Type B pancreatic cell (in vitro differentiated cells): ENCODE measurements at regions not wholly inside any gene's neighbourhood (a gene's known extent, or its start where the extent isn't known, plus 50 kb on each side); places are given as distances from the start of the nearest gene placed in this dataset.
A peak's percentile ranks its signal among the peaks of the same experiment; 100 is the strongest.

Experiments used
- DNase-seq: peaks from one replicate; pipeline ENCODE4 v3.0.0; 2021; ENCODE audit warnings: mixed read lengths; ENCODE audit not compliant: unreplicated experiment; ENCODE audit errors: extremely low spot score
- H3K27ac Mint-ChIP-seq: 2 replicates; pipeline ENCODE4 v1.8.0; 2021; ENCODE audit warnings: mild to moderate bottlenecking, mixed read lengths
- H3K27me3 Mint-ChIP-seq: 2 replicates; pipeline ENCODE4 v1.8.0; 2021; ENCODE audit warnings: mixed read lengths
- H3K36me3 Mint-ChIP-seq: 2 replicates; pipeline ENCODE4 v1.8.0; 2021; ENCODE audit warnings: mixed read lengths
- H3K4me1 Mint-ChIP-seq: one replicate; pipeline ENCODE4 v1.8.0; 2021; ENCODE audit warnings: mixed read lengths; ENCODE audit not compliant: unreplicated experiment
- H3K4me3 Mint-ChIP-seq: 2 replicates; pipeline ENCODE4 v1.8.0; 2021; ENCODE audit warnings: mild to moderate bottlenecking, mixed read lengths
- H3K9me3 Mint-ChIP-seq: 2 replicates; pipeline ENCODE4 v1.8.0; 2021; ENCODE audit warnings: mixed read lengths
- TF ChIP-seq, protein P1 (sequence below): fragments of 200-600 bp; sonication (generic); conservative IDR thresholded peaks from 2 replicates; pipeline ENCODE4 v1.5.0; 2021; ENCODE audit warnings: antibody characterized with exemption, mild to moderate bottlenecking

DNA sequence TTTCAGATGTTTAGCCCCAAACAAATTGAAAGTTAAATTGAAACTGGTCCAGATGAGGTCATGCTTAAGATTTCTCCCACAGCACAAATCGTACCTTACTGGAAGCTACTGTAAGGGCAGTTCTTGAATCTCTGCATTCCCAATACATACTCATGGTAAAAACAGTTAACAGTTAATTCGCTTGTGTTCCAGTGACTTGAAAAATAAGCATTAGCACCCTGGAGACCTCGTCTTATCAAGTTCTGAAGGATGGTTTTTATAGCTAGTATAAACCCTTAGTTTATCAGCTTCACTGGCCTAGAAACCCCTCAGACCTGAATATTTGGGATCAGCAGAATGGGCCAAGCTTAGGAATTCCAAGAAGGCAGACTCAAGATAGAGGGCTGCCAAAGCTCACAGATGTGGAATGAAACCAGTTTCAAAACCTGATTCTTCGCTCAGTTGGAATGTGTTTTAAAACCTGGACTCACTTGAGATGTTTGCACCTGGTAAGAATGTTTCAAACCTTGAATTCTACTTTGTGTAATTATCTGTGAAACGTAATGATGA is 103.6 kb downstream of the C9orf152 start:
- Mint-ChIP-seq H3K27ac (peak overlapping the region; percentile 81), H3K36me3 (peaks cover 10% of the 10 kb centered on the region), H3K9me3 (no peaks in the 10 kb centered on the region), H3K4me1 (peaks cover 43% of the 10 kb centered on the region), H3K27me3 (peaks cover 9% of the 10 kb centered on the region), H3K4me3 (no peak overlapping the region)
- TF ChIP-seq, protein P1, sequence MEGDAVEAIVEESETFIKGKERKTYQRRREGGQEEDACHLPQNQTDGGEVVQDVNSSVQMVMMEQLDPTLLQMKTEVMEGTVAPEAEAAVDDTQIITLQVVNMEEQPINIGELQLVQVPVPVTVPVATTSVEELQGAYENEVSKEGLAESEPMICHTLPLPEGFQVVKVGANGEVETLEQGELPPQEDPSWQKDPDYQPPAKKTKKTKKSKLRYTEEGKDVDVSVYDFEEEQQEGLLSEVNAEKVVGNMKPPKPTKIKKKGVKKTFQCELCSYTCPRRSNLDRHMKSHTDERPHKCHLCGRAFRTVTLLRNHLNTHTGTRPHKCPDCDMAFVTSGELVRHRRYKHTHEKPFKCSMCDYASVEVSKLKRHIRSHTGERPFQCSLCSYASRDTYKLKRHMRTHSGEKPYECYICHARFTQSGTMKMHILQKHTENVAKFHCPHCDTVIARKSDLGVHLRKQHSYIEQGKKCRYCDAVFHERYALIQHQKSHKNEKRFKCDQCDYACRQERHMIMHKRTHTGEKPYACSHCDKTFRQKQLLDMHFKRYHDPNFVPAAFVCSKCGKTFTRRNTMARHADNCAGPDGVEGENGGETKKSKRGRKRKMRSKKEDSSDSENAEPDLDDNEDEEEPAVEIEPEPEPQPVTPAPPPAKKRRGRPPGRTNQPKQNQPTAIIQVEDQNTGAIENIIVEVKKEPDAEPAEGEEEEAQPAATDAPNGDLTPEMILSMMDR = no peak
- DNase-seq = no peak

DNA sequence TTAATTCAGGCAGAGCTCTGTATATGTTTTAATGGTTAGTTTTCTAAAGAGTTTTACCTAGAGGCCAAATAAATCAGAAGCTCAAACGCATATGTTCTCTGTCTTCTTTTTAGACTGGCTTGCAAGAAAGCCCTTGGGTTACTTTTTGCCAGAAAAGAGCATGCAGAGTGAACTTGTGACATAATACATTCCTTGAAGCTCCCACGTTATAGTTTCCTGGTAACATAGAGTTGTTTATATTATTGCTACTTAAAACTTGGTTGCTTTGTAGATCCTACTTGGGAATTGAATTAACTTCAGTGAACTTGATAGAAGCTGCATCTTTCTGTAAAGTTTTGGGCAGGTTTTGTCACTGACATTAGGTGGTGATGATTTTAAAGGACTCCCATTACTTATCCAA is 102.9 kb downstream of the C9orf152 start:
- Mint-ChIP-seq H3K27ac (peak overlapping the region; percentile 81), H3K27me3 (peaks cover 9% of the 10 kb centered on the region), H3K9me3 (no peaks in the 10 kb centered on the region), H3K36me3 (peaks cover 10% of the 10 kb centered on the region), H3K4me3 (no peak overlapping the region), H3K4me1 (peaks cover 46% of the 10 kb centered on the region)
- TF ChIP-seq, protein P1 = no peak
- DNase-seq = no peak

DNA sequence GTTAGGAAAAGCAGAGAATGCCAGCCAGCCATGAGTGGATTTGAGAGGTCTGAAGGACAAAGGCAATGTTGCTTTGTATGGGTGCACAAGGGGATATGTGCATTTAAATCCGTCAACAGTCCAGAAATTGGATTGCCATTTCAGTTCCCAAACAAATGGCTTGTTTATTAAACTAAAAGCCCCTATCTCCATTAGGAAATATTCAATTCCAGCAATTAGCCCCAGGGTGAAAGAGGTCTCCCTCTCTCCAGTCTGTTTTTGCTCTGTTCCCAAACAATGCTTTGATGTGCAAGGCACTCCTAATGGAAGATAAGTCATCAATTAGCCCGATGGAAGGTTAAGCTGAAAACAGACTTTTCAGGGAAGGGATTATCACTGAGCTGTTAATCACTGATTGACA is 101.3 kb downstream of the C9orf152 start:
- Mint-ChIP-seq H3K4me1 (peaks cover 46% of the 10 kb centered on the region), H3K4me3 (no peak overlapping the region), H3K36me3 (peaks cover 10% of the 10 kb centered on the region), H3K27ac (no peak overlapping the region), H3K27me3 (peaks cover 9% of the 10 kb centered on the region), H3K9me3 (no peaks in the 10 kb centered on the region)
- no peak for DNase-seq
- TF ChIP-seq, protein P1 = no peak

DNA sequence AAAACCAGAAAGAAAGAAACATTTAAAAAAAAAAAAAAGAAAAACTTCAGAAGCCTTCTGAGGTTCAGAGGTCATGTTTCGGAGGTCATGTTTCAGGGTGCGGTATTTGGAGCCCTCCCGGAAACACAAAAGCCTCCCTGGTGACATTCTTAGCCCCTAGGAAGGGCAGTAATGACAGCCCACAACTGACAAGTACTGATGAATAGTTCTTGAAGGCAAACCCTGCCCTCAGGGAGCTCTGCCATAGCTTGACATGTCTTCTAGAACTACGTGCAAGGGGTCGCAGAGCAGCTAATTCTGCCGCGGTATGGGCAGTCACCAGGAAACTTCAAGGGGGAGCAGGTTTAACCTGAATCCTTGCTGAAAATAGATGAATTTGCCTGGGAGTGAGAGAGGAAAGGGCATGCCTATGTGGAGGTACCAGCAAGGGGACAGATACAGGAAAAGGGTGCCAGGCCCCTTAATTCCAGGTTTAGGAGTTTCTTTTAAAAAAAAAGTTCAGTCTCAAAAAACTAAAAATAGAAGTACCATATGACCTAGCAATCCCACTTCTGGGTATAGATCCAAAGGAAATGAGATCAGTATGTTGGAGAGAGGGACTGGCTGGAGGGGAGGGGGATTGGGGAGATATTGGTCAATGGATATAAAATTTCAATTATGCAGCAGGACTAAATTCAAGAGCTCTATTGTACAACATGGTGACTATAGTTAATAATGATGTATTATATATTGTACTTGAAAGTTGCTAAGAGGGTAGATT is 98.4 kb downstream of the C9orf152 start:
- Mint-ChIP-seq H3K27ac (peak overlapping the region; percentile 93), H3K36me3 (peaks cover 5% of the 10 kb centered on the region), H3K4me1 (peaks cover 46% of the 10 kb centered on the region), H3K4me3 (peak overlapping the region; percentile 67), H3K9me3 (no peaks in the 10 kb centered on the region), H3K27me3 (no peaks in the 10 kb centered on the region)
- DNase-seq = no peak
- TF ChIP-seq, protein P1 = no peak

DNA sequence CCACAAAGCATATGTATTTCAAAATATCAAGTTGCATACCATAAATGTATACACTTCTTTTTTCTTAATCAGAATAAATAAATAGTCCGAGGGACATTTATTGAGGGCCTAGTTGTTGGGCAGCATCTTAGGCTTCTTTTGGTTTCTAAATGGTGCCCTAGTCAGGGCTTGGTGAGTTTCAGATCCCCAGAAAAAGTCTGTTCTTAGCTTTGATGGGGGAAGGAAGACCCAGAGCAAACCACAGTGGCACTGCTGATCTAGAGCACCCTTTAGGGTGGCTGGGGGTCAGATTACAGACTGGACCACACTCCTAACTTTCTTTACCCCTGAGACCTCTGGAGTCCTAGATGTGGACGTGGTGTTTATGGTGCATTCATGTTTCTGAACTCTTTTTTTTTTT is 97.8 kb downstream of the C9orf152 start:
- TF ChIP-seq, protein P1 = no peak
- Mint-ChIP-seq H3K27me3 (no peaks in the 10 kb centered on the region), H3K27ac (peak overlapping the region; percentile 93), H3K36me3 (peaks cover 5% of the 10 kb centered on the region), H3K9me3 (no peaks in the 10 kb centered on the region), H3K4me3 (no peak overlapping the region), H3K4me1 (peaks cover 47% of the 10 kb centered on the region)
- no peak for DNase-seq
